Neutrophil (primary cell): ENCODE measurements at regions not wholly inside any gene's neighbourhood (a gene's known extent, or its start where the extent isn't known, plus 50 kb on each side); places are given as distances from the start of the nearest gene placed in this dataset.

Experiments used
- H3K27ac ChIP-seq: fragments of 200-600 bp; sonication (generic); 2 replicates; pipeline ENCODE4 v1.5.1; 2016; ENCODE audit warnings: mild to moderate bottlenecking, moderate library complexity
- H3K27me3 ChIP-seq: fragments of 200-600 bp; sonication (generic); 2 replicates; pipeline ENCODE4 v1.6.0; 2016; ENCODE audit warnings: mild to moderate bottlenecking
- H3K36me3 ChIP-seq: fragments of 200-600 bp; sonication (generic); 2 replicates; pipeline ENCODE4 v1.5.1; 2017
- H3K4me1 ChIP-seq, 2 experiments: fragments of 200-600 bp in 1 of 2; sonication (generic) in 1 of 2; 1 replicate in 1 of 2; 2 replicates in 1 of 2; pipeline versions ENCODE4 v1.5.1 to v1.6.1; 2013 to 2016; ENCODE audit warnings: low read depth in 1 of 2, low read length in 1 of 2, mild to moderate bottlenecking in 1 of 2, moderate library complexity in 1 of 2; ENCODE audit not compliant: control insufficient read depth in 1 of 2, insufficient read depth in 1 of 2
- H3K4me3 ChIP-seq, 2 experiments: fragments of 200-600 bp in 1 of 2; sonication (generic) in 1 of 2; 1 replicate in 1 of 2; 2 replicates in 1 of 2; pipeline ENCODE4 v1.5.1; 2013 to 2016; ENCODE audit warnings: low read depth in 1 of 2, low read length in 1 of 2, mild to moderate bottlenecking in 1 of 2, moderate library complexity in 1 of 2
- H3K9me3 ChIP-seq: fragments of 200-600 bp; sonication (generic); 2 replicates; pipeline ENCODE4 v1.5.1; 2016
- TF ChIP-seq, protein P1 (sequence below): fragments of 200-600 bp; sonication (generic); IDR thresholded peaks from 2 replicates; pipeline ENCODE4 v1.5.1; 2016; ENCODE audit warnings: antibody characterized with exemption

DNA sequence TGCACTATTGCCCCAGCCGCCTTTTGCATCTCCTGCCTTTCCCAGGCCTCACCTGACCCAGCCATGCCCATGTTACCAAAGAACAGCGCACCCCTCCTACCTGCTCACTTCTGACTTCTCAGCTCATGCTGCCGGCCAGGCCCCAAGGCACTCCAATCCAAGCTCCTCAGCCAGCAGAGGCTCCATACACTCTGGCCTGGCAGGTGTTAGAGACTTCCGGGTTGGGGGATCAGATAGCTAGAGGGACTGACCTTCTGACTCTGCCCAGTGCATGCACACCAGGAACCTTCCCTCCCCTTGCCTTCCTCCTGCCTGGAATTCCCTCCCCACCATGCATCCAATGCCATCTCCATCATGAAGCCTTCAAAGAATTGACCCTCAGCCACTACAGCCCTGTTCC is 56.2 kb upstream of the ZMIZ1 start:
- TF ChIP-seq, protein P1, sequence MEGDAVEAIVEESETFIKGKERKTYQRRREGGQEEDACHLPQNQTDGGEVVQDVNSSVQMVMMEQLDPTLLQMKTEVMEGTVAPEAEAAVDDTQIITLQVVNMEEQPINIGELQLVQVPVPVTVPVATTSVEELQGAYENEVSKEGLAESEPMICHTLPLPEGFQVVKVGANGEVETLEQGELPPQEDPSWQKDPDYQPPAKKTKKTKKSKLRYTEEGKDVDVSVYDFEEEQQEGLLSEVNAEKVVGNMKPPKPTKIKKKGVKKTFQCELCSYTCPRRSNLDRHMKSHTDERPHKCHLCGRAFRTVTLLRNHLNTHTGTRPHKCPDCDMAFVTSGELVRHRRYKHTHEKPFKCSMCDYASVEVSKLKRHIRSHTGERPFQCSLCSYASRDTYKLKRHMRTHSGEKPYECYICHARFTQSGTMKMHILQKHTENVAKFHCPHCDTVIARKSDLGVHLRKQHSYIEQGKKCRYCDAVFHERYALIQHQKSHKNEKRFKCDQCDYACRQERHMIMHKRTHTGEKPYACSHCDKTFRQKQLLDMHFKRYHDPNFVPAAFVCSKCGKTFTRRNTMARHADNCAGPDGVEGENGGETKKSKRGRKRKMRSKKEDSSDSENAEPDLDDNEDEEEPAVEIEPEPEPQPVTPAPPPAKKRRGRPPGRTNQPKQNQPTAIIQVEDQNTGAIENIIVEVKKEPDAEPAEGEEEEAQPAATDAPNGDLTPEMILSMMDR: no peak
- Histone ChIP-seq H3K36me3 (no peaks in the 10 kb centered on the region), H3K27me3 (no peaks in the 10 kb centered on the region), H3K27ac (no peak overlapping the region), H3K4me3 (no peak overlapping the region), H3K4me1 (no peaks in the 10 kb centered on the region), H3K9me3 (no peaks in the 10 kb centered on the region)

DNA sequence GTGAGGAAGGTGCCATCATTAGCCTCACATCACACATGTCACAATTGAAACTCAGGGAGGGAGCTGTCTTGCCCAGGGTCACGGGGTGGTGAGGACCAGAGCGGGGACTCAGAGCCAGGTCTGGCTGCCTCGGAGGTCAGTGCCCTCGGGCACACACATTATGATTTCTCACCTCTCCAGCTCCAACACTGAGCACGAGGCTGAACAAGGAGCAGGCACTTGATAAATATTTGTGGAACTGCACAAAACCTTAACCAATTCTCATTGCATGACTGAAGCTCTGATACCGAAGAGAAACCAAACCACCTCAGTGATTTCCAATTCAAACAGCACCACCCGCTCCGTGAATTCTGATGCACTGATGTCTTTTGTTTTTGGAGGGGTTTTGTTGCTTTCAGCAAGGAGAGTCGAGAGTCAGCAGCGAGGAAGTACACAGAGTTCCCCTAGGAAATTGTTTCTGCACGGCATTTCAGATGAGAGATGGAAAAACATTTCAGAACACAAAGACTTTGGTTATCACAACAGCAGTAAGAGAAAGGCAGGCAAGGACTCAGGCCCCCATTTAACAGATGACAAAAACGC is 55.3 kb upstream of the ZMIZ1 start:
- no peaks in the 10 kb centered on the region for H3K9me3 ChIP-seq
- no peaks in the 10 kb centered on the region for H3K27me3 ChIP-seq
- no peak overlapping the region for H3K27ac ChIP-seq
- TF ChIP-seq, protein P1: no peak
- H3K4me1 ChIP-seq: no peaks in the 10 kb centered on the region
- H3K36me3 ChIP-seq: no peaks in the 10 kb centered on the region
- no peak overlapping the region for H3K4me3 ChIP-seq

DNA sequence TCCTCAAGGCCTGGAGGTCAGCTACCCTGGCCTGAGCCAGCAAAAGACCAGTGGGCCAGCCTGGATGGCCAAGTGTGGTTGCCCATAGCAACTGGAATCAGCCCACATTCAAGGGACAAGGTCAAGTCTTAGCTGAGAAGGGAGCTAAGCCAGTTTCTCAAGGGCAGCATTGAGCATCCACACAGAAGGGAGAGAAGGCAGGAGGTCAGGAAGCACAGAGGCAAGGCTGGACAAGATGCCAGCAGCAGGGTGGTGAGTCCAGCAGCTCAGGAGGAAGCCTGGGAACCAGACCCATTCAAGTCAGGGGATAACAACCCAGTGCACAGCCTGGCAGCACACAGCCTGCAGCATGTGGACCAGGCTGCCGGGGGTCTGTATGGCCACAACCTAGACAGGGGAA is 54.0 kb upstream of the ZMIZ1 start:
- no peaks in the 10 kb centered on the region for H3K27me3 ChIP-seq
- no peaks in the 10 kb centered on the region for H3K36me3 ChIP-seq
- TF ChIP-seq, protein P1: no peak

DNA sequence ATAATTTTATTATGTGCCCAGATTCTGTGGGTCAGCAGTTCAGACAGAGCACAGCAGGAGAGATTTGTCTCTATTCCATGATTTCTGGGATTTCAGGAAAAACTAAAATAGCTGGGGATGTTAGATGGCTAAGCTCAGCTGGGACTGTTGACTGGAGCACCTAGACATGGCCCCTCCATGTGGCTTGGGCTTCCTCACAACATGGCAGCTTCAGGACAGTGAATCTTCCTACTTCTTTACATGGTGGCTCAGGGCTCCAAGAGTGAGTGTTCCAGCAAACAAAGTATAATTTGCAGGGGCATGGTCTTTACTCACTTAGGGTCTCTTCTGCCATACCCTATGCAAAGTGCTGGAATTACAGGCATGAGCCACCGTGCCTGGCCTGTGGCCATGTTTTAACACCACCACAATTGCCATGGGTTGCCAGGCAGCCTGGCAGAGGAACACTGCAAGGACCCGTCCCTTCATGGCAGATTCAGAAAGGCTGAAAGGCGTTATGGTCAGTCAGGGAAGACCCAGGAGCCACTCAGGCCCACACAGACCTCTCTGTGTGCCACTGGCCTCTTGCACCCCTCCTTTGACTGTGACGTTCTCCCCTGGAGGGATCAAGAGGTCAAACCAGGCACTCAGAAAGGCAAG is 50.8 kb upstream of the ZMIZ1 start:
- no peak overlapping the region for H3K4me3 ChIP-seq
- TF ChIP-seq, protein P1: no peak
- no peaks in the 10 kb centered on the region for H3K9me3 ChIP-seq
- H3K36me3 ChIP-seq: no peaks in the 10 kb centered on the region
- H3K4me1 ChIP-seq: no peaks in the 10 kb centered on the region
- H3K27ac ChIP-seq: no peak overlapping the region
- no peaks in the 10 kb centered on the region for H3K27me3 ChIP-seq

More for the DNA sequence above, 54.0 kb upstream of the ZMIZ1 start:
- no peak overlapping the region for H3K27ac ChIP-seq
- H3K4me1 ChIP-seq: no peaks in the 10 kb centered on the region
- H3K9me3 ChIP-seq: no peaks in the 10 kb centered on the region
- no peak overlapping the region for H3K4me3 ChIP-seq

DNA sequence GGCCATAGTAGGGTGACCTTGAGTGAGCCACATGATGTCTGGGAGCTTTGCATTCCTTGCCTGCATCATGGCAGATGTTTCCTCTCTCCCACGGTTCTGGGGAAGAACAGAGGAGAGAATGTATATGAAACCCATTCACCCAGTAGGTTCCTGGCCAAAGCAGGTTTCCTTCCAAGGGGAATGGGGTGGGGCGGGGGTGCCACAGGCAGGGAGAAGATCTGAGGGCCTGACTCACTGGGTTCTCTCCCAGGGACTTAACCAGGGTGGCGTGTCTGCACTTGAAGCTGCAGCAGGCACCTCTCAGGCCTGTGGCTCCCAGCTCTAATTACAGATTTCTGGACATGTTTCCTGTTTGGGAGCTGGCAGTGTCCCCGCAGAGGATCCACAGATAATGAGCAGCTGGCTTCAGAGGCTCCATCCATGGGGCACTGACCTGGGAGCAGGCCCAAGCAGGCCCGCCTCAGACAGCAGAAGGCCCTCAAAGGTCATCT is 50.2 kb upstream of the ZMIZ1 start:
- no peak overlapping the region for H3K27ac ChIP-seq
- no peaks in the 10 kb centered on the region for H3K4me1 ChIP-seq

More for the DNA sequence above, 50.2 kb upstream of the ZMIZ1 start:
- H3K36me3 ChIP-seq: no peaks in the 10 kb centered on the region
- TF ChIP-seq, protein P1: no peak
- no peaks in the 10 kb centered on the region for H3K27me3 ChIP-seq
- no peaks in the 10 kb centered on the region for H3K9me3 ChIP-seq
- no peak overlapping the region for H3K4me3 ChIP-seq
